ENCODE measurements at regions not wholly inside any gene's neighbourhood (a gene's known extent, or its start where the extent isn't known, plus 50 kb on each side); places are given as distances from the start of the nearest gene placed in this dataset.
"Not testable (repeated sequence)": the region's sequence is repeated elsewhere in the genome, so short reads cannot be mapped to it uniquely, and the experiment has no call there.

DNA sequence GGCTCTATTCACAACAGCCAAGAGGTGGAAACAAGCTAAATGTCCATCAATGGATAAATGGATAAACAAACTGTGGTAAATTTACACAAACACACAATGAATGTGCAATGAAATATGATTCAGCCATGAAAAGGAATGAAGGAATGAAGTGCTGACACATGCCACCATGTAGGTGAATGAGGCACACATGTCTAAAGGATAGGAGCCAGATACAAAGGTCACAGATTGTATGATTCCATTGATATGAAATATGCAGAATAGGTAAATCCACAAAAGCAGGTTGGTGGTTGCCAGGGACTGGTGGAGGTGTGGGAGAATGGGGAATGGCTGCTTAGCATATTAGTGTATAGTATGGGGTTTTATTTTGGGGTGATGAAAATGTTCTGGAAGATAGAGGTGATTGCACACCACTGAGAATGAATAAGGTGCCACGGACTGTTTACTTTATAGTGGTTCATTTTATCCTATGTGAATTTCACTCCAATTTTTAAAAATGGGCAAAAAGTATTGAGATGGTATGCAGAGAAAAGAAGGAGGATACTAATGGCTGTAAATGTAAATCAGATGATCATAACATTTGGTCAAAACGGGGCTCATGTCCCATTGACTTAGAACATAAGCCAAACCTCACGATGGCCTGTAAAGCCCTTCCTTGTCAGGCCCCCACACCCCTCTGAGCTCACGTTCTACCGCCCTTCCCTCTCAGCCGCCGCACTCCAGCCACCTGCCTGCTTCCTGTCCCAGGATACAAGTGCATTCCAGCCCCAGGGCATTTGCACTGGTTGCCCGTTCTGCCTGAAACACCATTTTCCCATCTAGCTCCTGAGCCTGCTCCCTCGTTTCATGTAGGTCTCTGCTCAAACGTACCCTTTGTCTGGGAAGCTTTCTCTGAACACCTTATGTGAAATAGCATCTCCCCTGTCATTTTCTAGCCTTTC is 165.5 kb downstream of the DDX1 start:
- Histone ChIP-seq H3K27ac (no peak overlapping the region), H3K4me1 (no peaks in the 10 kb centered on the region), H3K36me3 (no peaks in the 10 kb centered on the region), H3K4me3 (no peak overlapping the region), H3K27me3 (no peaks in the 10 kb centered on the region), H3K9me3 (no peaks in the 10 kb centered on the region)
- in situ Hi-C loops (cut with MboI; ENCODE audit: low sequenced_read_pairs in 4 of 4): no loop called here
- DNase-seq: no peak
- ATAC-seq: no peak
- no peak for TF ChIP-seq POLR2A (IDR thresholded peaks at IDR 0.05)
- TF ChIP-seq, protein P1, sequence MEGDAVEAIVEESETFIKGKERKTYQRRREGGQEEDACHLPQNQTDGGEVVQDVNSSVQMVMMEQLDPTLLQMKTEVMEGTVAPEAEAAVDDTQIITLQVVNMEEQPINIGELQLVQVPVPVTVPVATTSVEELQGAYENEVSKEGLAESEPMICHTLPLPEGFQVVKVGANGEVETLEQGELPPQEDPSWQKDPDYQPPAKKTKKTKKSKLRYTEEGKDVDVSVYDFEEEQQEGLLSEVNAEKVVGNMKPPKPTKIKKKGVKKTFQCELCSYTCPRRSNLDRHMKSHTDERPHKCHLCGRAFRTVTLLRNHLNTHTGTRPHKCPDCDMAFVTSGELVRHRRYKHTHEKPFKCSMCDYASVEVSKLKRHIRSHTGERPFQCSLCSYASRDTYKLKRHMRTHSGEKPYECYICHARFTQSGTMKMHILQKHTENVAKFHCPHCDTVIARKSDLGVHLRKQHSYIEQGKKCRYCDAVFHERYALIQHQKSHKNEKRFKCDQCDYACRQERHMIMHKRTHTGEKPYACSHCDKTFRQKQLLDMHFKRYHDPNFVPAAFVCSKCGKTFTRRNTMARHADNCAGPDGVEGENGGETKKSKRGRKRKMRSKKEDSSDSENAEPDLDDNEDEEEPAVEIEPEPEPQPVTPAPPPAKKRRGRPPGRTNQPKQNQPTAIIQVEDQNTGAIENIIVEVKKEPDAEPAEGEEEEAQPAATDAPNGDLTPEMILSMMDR (IDR thresholded peaks at IDR 0.05 in 4 of 5, conservative IDR thresholded peaks at IDR 0.05 in 1 of 5): no peak
- intact Hi-C loops (cut with DNase I; ENCODE audit: low total_unique reads): no loop called here

DNA sequence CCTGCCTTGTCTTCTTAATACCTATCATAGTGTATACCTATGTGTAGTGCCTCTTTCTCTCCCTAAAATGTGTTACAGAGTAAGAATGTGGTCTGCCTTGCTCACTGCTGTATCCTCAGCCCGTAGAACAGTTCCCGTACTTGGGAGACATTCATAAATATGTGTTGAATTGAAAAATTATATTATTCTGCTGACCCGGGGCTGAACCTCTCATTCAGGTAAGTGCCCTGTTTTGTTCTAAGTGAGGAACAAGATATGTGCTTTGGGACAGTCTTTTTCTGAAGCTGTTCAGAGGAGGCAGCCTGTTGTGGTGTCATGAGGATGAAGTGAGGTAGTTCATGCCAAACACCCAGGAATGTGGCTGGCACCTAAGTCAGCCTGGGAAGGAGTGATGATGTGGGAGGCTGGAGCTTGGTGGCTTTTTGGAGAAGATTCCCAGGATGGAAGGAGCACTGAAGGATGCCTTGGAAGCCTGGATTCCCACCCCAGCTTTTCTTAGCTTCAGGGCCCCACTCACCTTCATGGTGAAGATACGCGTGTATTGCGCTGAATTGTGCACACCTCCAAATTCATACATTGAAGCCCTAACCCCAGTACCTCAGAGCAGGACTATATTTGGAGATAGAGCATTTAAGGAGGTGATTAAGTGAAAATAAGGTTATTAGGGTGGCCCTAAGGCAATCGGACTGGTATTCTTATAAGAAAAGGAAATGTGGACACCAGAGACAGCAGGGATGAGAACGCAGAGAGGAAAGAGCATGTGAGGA is 166.3 kb downstream of the DDX1 start:
- Histone ChIP-seq H3K4me1 (no peaks in the 10 kb centered on the region), H3K4me3 (no peak overlapping the region), H3K27ac (no peak overlapping the region), H3K27me3 (no peaks in the 10 kb centered on the region), H3K36me3 (no peaks in the 10 kb centered on the region), H3K9me3 (no peaks in the 10 kb centered on the region)
- in situ Hi-C loops (cut with MboI; ENCODE audit: low sequenced_read_pairs in 4 of 4) (no loop called here), intact Hi-C loops (cut with DNase I; ENCODE audit: low total_unique reads) (no loop called here)
- TF ChIP-seq, protein P1 (IDR thresholded peaks at IDR 0.05 in 4 of 5, conservative IDR thresholded peaks at IDR 0.05 in 1 of 5): no peak
- no peak for TF ChIP-seq POLR2A (IDR thresholded peaks at IDR 0.05)
- no peak for ATAC-seq
- no peak for DNase-seq

DNA sequence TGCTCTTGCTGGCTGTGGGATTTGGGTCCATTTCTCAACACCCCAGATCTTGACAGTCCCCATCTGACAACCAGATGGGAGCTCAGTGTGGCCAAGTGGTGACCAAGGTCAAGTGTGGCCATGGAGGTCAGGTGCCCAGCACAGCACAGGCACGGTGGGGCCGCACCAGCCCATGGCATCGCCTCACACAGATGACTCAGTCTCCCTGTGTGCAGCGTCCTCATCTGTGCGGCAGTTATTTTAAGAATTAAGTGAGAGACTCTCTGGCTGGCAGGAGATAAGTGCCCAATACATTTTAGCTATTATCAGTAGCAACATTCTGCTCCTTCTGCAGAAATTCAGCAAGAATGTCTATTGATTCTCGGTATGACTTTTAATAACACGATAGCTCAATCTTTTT is 167.2 kb downstream of the DDX1 start:
- ATAC-seq (no peak), DNase-seq (no peak)
- intact Hi-C loops (cut with DNase I; ENCODE audit: low total_unique reads) (no loop called here), in situ Hi-C loops (cut with MboI; ENCODE audit: low sequenced_read_pairs in 4 of 4) (no loop called here)
- Histone ChIP-seq H3K4me3 (no peak overlapping the region), H3K27ac (no peak overlapping the region), H3K9me3 (no peaks in the 10 kb centered on the region), H3K4me1 (no peaks in the 10 kb centered on the region), H3K36me3 (no peaks in the 10 kb centered on the region), H3K27me3 (no peaks in the 10 kb centered on the region)
- no peak for TF ChIP-seq POLR2A (IDR thresholded peaks at IDR 0.05)
- TF ChIP-seq, protein P1 (IDR thresholded peaks at IDR 0.05 in 4 of 5, conservative IDR thresholded peaks at IDR 0.05 in 1 of 5): no peak

DNA sequence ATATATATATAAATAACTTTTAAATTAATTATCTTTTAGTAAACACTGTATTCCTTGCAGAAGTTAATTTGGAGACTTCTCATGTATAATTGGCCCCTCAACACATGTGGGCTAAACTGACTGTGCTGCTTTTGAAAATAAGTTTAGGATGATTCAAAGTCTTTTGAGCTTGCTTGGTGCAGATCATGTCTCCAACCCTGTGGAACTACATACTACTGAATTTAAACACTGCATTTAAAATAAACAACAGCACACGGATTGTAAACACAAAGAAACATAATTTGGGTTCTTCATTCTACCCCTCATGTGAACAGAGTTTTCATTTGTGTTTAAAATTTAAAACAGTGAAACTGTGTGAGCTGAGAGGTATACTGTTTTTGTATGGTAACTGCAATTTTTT is 167.7 kb downstream of the DDX1 start:
- DNase-seq: no peak
- Histone ChIP-seq H3K4me1 (no peaks in the 10 kb centered on the region), H3K36me3 (no peaks in the 10 kb centered on the region), H3K27me3 (no peaks in the 10 kb centered on the region), H3K4me3 (no peak overlapping the region), H3K9me3 (no peaks in the 10 kb centered on the region), H3K27ac (no peak overlapping the region)
- intact Hi-C loops (cut with DNase I; ENCODE audit: low total_unique reads) (no loop called here), in situ Hi-C loops (cut with MboI; ENCODE audit: low sequenced_read_pairs in 4 of 4) (no loop called here)
- no peak for ATAC-seq
- TF ChIP-seq, protein P1 (IDR thresholded peaks at IDR 0.05 in 4 of 5, conservative IDR thresholded peaks at IDR 0.05 in 1 of 5): no peak
- TF ChIP-seq POLR2A (IDR thresholded peaks at IDR 0.05): no peak

DNA sequence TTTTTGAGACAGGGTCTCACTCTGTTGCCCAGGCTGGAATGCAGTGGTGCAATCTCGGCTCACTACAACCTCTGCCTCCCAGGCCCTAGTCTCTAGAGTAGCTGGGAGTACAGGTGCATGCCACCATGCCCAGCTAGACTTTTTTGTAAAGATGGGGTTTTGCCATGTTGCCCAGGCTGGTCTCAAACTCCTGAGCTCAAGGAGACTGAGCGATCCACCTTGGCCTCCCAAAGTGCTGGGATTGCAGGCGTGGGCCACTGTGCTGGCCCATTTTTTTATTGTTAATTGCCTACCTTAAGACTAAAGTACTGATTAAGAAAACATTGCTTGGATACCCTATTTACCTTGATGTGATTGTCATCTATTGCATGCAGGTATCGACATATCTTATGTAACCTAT is 168.1 kb downstream of the DDX1 start:
- in situ Hi-C loops (cut with MboI; ENCODE audit: low sequenced_read_pairs in 4 of 4); intact Hi-C loops (cut with DNase I; ENCODE audit: low total_unique reads); ATAC-seq; H3K27ac ChIP-seq; H3K4me3 ChIP-seq; H3K9me3 ChIP-seq; H3K4me1 ChIP-seq; H3K27me3 ChIP-seq; H3K36me3 ChIP-seq; DNase-seq: not testable (repeated sequence)
